ENCODE measurements at regions not wholly inside any gene's neighbourhood (a gene's known extent, or its start where the extent isn't known, plus 50 kb on each side); places are given as distances from the start of the nearest gene placed in this dataset.

GRCh38 chr18:45173799-45174519 lies 441.3 kb upstream of the SLC14A2 start:
- TF ChIP-seq CTCF (IDR thresholded peaks at IDR 0.05; ENCODE audit: low read length, missing control alignments) = no peak
- no peak for DNase-seq (ENCODE audit: low read depth)
- no peak overlapping the region for H3K4me3 ChIP-seq (replicated peaks; ENCODE audit: low read depth, low read length)

DNA sequence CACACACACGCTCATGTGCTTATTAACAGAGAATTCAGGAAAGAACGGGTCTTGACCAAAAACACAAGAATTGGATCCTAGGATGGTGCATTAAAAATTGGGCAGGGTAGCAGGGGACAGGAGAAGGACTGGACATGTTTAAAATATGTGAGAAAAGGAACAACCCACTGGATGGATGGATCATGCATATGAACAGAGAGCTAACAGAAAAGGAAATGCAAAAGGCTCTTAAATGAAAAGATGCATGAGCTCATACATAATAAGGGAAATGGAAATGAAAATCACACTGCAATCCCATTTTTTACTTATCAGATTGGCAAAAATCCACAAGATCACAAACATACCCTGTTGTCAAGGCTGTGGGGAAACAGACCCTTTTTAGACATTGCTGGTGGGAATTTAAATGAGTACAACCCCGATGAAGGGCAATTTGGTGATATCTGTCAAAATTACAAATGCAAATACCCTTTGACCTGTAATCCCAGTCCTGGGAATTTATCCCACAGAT lies 440.6 kb upstream of the SLC14A2 start:
- no peak for TF ChIP-seq CTCF (IDR thresholded peaks at IDR 0.05; ENCODE audit: low read length, missing control alignments)
- DNase-seq (ENCODE audit: low read depth) = no peak
- no peak overlapping the region for H3K4me3 ChIP-seq (replicated peaks; ENCODE audit: low read depth, low read length)

GRCh38 chr18:45175511-45175910 lies 439.8 kb upstream of the SLC14A2 start:
- DNase-seq (ENCODE audit: low read depth) = no peak
- no peak for TF ChIP-seq CTCF (IDR thresholded peaks at IDR 0.05; ENCODE audit: low read length, missing control alignments)
- no peak overlapping the region for H3K4me3 ChIP-seq (replicated peaks; ENCODE audit: low read depth, low read length)

GRCh38 chr18:45186832-45187231 lies 428.4 kb upstream of the SLC14A2 start:
- no peak for TF ChIP-seq CTCF (IDR thresholded peaks at IDR 0.05; ENCODE audit: low read length, missing control alignments)
- no peak for DNase-seq (ENCODE audit: low read depth)
- no peak overlapping the region for H3K4me3 ChIP-seq (replicated peaks; ENCODE audit: low read depth, low read length)

DNA sequence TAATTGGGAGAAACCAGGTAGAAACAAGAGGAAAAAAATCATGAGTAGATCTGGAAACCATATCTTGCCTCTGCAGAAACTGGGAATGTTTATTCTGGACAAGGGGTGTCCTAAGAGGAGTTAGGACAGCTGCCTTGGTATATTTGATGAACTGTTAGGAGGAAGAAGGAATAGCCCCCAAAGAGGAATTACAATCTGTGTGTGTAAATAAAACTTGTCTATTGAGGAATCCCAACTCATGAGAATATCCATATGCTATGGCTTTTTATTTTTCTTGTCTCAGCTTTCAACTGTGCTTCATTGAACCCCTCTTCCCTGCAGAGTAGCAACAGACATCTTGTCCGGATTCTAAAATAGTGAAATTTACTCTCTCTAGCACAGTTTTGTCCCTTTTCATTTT lies 423.5 kb upstream of the SLC14A2 start:
- no peak for DNase-seq (ENCODE audit: low read depth)
- H3K4me3 ChIP-seq (replicated peaks; ENCODE audit: low read depth, low read length) = no peak overlapping the region
- no peak for TF ChIP-seq CTCF (IDR thresholded peaks at IDR 0.05; ENCODE audit: low read length, missing control alignments)

DNA sequence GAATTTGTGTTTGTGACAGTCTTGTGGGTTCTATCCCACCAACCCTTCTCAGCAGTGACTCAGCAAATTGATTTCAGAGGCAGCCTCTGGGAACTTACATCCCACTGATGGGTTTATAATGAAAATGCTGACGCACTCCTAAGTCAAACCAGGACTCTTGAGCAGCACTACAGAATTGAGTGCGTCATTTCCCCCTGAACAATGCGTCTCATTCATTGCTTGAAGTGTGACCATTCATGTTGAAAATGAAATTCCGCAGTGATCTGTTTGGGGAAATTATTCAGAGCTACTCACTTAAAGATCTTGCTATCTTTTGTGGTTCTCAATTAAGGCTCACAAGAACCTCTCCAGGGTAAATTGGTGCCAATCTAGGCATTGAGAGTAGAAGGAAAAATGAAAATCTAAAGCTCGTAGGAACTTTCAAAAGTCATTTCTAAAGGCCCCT lies 417.7 kb upstream of the SLC14A2 start:
- no peak for TF ChIP-seq CTCF (IDR thresholded peaks at IDR 0.05; ENCODE audit: low read length, missing control alignments)
- DNase-seq (ENCODE audit: low read depth) = peak; percentile 61
- H3K4me3 ChIP-seq (replicated peaks; ENCODE audit: low read depth, low read length) = no peak overlapping the region

DNA sequence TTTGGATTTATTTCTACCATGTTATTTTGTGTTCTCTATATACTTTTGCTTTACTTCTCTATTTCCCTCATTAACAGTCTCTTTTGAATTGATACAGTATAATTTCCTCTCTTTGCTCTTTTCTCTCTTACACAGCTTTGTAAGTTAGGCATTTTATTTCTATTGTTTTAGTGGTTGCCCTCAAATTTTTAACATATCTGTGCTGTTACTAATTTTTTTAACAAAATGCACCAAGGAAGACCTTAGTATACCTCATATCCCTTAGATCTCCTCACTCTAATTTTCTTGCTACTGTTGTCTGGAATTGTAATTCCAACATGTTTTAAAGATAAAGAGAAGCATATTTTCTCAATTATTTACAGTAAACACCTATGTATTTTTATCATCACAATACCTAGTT lies 416.8 kb upstream of the SLC14A2 start:
- H3K4me3 ChIP-seq (replicated peaks; ENCODE audit: low read depth, low read length) = no peak overlapping the region
- no peak for DNase-seq (ENCODE audit: low read depth)
- no peak for TF ChIP-seq CTCF (IDR thresholded peaks at IDR 0.05; ENCODE audit: low read length, missing control alignments)
